ENCODE measurements at regions not wholly inside any gene's neighbourhood (a gene's known extent, or its start where the extent isn't known, plus 50 kb on each side); places are given as distances from the start of the nearest gene placed in this dataset.

GRCh38 chr10:61548364-61548763, 95.2 kb upstream of the TMEM26 start:
- no peak for DNase-seq (ENCODE audit: low read depth in 2 of 2)

GRCh38 chr10:61547297-61547696, 94.1 kb upstream of the TMEM26 start:
- DNase-seq (ENCODE audit: low read depth in 2 of 2) = no peak

GRCh38 chr10:61545170-61545569, 92.0 kb upstream of the TMEM26 start:
- no peak for DNase-seq (ENCODE audit: low read depth in 2 of 2)

- no peak for DNase-seq (ENCODE audit: low read depth in 2 of 2)
These were observed 90.7 kb upstream of the TMEM26 start for GRCh38 chr10:61543831-61544230.

GRCh38 chr10:61542596-61542995, 89.4 kb upstream of the TMEM26 start:
- no peak for DNase-seq (ENCODE audit: low read depth in 2 of 2)

- DNase-seq (ENCODE audit: low read depth in 2 of 2) = no peak
These were observed 88.8 kb upstream of the TMEM26 start for GRCh38 chr10:61541960-61542359.

GRCh38 chr10:61539876-61540275, 86.7 kb upstream of the TMEM26 start:
- no peak for DNase-seq (ENCODE audit: low read depth in 2 of 2)

GRCh38 chr10:61529208-61529607, 76.0 kb upstream of the TMEM26 start:
- DNase-seq (ENCODE audit: low read depth in 2 of 2) = peak in 1 of 2 experiments; percentile 5

- peak; percentile 36 to 37 for DNase-seq (ENCODE audit: low read depth in 2 of 2)
These were observed 49.9 kb upstream of the TMEM26 start for GRCh38 chr10:61503051-61503450.
